Fibroblast of lung (primary cell): ENCODE measurements at regions not wholly inside any gene's neighbourhood (a gene's known extent, or its start where the extent isn't known, plus 50 kb on each side); places are given as distances from the start of the nearest gene placed in this dataset.

Experiments used
- DNase-seq, 2 donors: peaks; one replicate each; pipeline versions ENCODE4 v3.0.0 to v3.0.0-alpha.2; 2010; ENCODE audit warnings: low read depth in 2 of 2
- H2AFZ ChIP-seq: 2 replicates; pipeline ENCODE4 v1.5.1; 2012; ENCODE audit warnings: low read length, control low read depth, inconsistent platforms
- H3K27ac ChIP-seq: 2 replicates; pipeline ENCODE4 v1.5.1; 2011; ENCODE audit warnings: low read length, control low read depth; ENCODE audit not compliant: insufficient read depth
- H3K27me3 ChIP-seq: 2 replicates; pipeline ENCODE4 v1.5.1; 2011; ENCODE audit warnings: mild to moderate bottlenecking, low read length; ENCODE audit not compliant: control insufficient read depth, insufficient read depth
- H3K36me3 ChIP-seq: 2 replicates; pipeline ENCODE4 v1.5.1; 2011; ENCODE audit warnings: low read length; ENCODE audit not compliant: control insufficient read depth, insufficient read depth
- H3K4me1 ChIP-seq: 2 replicates; pipeline ENCODE4 v1.5.1; 2011; ENCODE audit warnings: low read length; ENCODE audit not compliant: control insufficient read depth, insufficient read depth; ENCODE audit errors: extremely low read depth
- H3K4me2 ChIP-seq: 2 replicates; pipeline ENCODE4 v1.5.1; 2011; ENCODE audit warnings: low read length, control low read depth; ENCODE audit not compliant: insufficient read depth; ENCODE audit errors: extremely low read depth
- H3K4me3 ChIP-seq, 4 experiments: fragments of 200-600 bp in 1 of 4; sonication (generic) in 1 of 4; replicated peaks in 1 of 4; 2 replicates each; pipeline ENCODE4 v1.5.1; 2011 to 2016; ENCODE audit warnings: low read length in 4 of 4, low read depth in 3 of 4, mild to moderate bottlenecking in 3 of 4, control low read depth in 2 of 4, inconsistent platforms in 1 of 4, mixed read lengths in 1 of 4; ENCODE audit not compliant: insufficient read depth in 1 of 4; ENCODE audit errors: control extremely low read depth in 1 of 4
- H3K79me2 ChIP-seq: 2 replicates; pipeline ENCODE4 v1.5.1; 2012; ENCODE audit warnings: mild to moderate bottlenecking, low read length, inconsistent platforms; ENCODE audit not compliant: control insufficient read depth, insufficient read depth
- H3K9ac ChIP-seq: 2 replicates; pipeline ENCODE4 v1.5.1; 2011; ENCODE audit warnings: mild to moderate bottlenecking, low read length, control low read depth; ENCODE audit not compliant: insufficient read depth
- H3K9me3 ChIP-seq: 2 replicates; pipeline ENCODE4 v1.5.1; 2012; ENCODE audit warnings: low read depth, low read length; ENCODE audit not compliant: control insufficient read depth, insufficient read depth
- H4K20me1 ChIP-seq: 2 replicates; pipeline ENCODE4 v1.5.1; 2011; ENCODE audit warnings: low read length; ENCODE audit not compliant: control insufficient read depth, insufficient read depth; ENCODE audit errors: extremely low read depth
- EZH2 ChIP-seq: IDR thresholded peaks from 2 replicates; pipeline ENCODE4 v1.5.1; 2012; ENCODE audit warnings: low read length, control low read depth, mild to moderate bottlenecking; ENCODE audit errors: missing control alignments
- TF ChIP-seq, protein P1 (sequence below), 2 donors: IDR thresholded peaks in 1 of 2; conservative IDR thresholded peaks in 1 of 2; 1 replicate in 1 of 2; 2 replicates in 1 of 2; pipeline ENCODE4 v1.5.1; 2011 to 2012; ENCODE audit warnings: low read length in 2 of 2, control low read depth in 1 of 2, inconsistent platforms in 1 of 2, low read depth in 1 of 2, mild to moderate bottlenecking in 1 of 2

DNA sequence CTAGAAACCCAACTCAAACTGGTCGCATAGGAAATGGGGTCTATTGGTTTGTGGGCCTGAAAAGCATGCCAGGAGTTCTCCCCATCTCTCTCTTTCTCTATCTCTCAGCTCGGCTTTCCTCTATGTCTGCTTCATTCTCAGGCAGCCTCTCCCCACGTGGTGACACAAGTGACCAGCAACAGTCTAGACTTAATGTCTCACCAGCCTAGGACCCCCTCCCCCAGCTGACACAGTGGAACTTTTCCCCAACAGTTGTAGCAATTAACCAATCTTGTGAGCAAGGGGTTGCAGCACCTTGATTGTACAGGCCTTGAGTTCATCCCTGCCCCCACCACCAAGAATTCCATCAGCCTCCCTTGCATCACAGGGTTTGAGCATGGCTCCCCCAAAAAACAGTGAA, 159.8 kb upstream of the KIT start:
- H3K9ac ChIP-seq, result no peak overlapping the region
- H4K20me1 ChIP-seq, result no peaks in the 10 kb centered on the region
- no peaks in the 10 kb centered on the region for H3K27me3 ChIP-seq
- no peaks in the 10 kb centered on the region for H3K79me2 ChIP-seq
- no peak for DNase-seq
- no peak overlapping the region for H2AFZ ChIP-seq
- peaks cover 6% of the 10 kb centered on the region for H3K4me1 ChIP-seq
- TF ChIP-seq, protein P1, sequence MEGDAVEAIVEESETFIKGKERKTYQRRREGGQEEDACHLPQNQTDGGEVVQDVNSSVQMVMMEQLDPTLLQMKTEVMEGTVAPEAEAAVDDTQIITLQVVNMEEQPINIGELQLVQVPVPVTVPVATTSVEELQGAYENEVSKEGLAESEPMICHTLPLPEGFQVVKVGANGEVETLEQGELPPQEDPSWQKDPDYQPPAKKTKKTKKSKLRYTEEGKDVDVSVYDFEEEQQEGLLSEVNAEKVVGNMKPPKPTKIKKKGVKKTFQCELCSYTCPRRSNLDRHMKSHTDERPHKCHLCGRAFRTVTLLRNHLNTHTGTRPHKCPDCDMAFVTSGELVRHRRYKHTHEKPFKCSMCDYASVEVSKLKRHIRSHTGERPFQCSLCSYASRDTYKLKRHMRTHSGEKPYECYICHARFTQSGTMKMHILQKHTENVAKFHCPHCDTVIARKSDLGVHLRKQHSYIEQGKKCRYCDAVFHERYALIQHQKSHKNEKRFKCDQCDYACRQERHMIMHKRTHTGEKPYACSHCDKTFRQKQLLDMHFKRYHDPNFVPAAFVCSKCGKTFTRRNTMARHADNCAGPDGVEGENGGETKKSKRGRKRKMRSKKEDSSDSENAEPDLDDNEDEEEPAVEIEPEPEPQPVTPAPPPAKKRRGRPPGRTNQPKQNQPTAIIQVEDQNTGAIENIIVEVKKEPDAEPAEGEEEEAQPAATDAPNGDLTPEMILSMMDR (conservative IDR thresholded peaks at IDR 0.05 in 1 of 2, IDR thresholded peaks at IDR 0.05 in 1 of 2; ENCODE audit: low read depth in 1 of 2, low read length in 2 of 2), result no peak
- TF ChIP-seq EZH2, result no peak
- no peak overlapping the region for H3K27ac ChIP-seq
- H3K4me2 ChIP-seq, result no peak overlapping the region
- no peak overlapping the region for H3K4me3 ChIP-seq
- H3K36me3 ChIP-seq, result no peaks in the 10 kb centered on the region
- no peaks in the 10 kb centered on the region for H3K9me3 ChIP-seq

DNA sequence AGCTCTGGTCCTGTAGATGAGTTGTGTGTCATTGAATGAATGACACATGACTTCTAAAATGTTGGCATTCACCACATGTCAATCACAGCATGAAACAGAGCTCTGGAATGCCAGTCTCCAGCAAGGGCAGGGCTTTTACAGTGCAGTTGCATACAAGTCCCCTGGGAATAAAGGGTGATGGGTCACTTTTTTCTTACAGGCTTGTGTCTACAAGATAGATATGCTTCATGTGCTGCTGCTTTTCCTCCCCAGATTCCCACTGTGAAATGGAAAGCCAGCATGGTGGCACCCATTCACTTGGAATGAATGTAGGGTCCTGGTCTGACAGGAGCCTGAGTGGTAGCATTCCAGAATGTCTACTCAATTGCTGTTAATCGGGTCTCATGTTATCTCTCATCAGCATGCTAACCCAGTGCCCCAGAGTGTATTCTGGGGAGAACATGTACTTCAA, 159.1 kb upstream of the KIT start:
- H3K27ac ChIP-seq, result no peak overlapping the region
- H4K20me1 ChIP-seq, result no peaks in the 10 kb centered on the region
- DNase-seq, result peak; percentile 9 to 55
- H3K4me3 ChIP-seq, result no peak overlapping the region
- no peaks in the 10 kb centered on the region for H3K27me3 ChIP-seq
- H3K36me3 ChIP-seq, result no peaks in the 10 kb centered on the region
- no peaks in the 10 kb centered on the region for H3K79me2 ChIP-seq
- TF ChIP-seq, protein P1 (conservative IDR thresholded peaks at IDR 0.05 in 1 of 2, IDR thresholded peaks at IDR 0.05 in 1 of 2; ENCODE audit: low read depth in 1 of 2, low read length in 2 of 2), result no peak
- TF ChIP-seq EZH2, result no peak
- H3K4me2 ChIP-seq, result no peak overlapping the region
- H3K9me3 ChIP-seq, result no peaks in the 10 kb centered on the region
- peaks cover 6% of the 10 kb centered on the region for H3K4me1 ChIP-seq
- H3K9ac ChIP-seq, result no peak overlapping the region
- H2AFZ ChIP-seq, result no peak overlapping the region

DNA sequence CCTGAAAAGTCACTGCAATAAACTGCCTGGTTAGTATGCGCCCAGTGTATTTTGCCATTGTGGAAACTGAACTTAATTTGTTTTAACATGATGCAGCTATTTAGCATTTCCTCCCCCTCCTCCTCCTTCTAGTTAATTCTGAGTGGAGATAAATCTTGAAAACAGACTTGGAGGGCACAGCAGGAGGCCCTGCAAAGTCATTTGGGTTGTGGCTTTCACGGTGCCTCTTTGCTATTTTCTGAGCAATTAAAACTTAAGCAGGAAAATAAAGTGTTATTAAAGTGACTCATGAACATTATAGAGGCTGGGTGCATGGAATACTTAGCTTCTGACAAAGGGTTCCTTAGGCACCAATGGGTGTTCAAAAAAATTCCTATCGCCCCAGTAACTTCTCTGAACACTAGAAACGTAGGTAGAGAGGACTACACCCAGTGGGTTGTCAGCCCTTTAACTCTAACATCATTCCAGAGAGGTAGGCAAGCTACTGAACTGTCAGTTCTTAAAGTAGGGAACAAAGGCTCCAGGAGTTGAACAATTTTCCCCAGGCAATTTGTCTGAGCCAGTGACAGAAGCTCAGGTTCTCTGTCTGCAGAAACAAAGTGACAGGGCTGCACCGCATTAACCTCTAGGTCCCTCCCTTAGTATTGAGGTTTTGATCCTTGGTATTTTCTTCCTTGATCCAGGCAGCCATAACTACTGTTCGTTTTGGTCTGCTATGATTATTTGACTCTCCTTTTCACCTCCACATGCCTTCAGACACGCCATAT, 158.3 kb upstream of the KIT start:
- H3K36me3 ChIP-seq, result no peaks in the 10 kb centered on the region
- H3K4me2 ChIP-seq, result no peak overlapping the region
- H4K20me1 ChIP-seq, result no peaks in the 10 kb centered on the region
- DNase-seq, result peak in 1 of 2 donors; percentile 66
- no peak overlapping the region for H3K27ac ChIP-seq
- no peak overlapping the region for H2AFZ ChIP-seq
- no peaks in the 10 kb centered on the region for H3K79me2 ChIP-seq
- no peaks in the 10 kb centered on the region for H3K27me3 ChIP-seq
- peaks cover 6% of the 10 kb centered on the region for H3K4me1 ChIP-seq
- H3K9ac ChIP-seq, result no peak overlapping the region
- no peak overlapping the region for H3K4me3 ChIP-seq
- TF ChIP-seq EZH2, result no peak
- TF ChIP-seq, protein P1 (conservative IDR thresholded peaks at IDR 0.05 in 1 of 2, IDR thresholded peaks at IDR 0.05 in 1 of 2; ENCODE audit: low read depth in 1 of 2, low read length in 2 of 2), result no peak
- H3K9me3 ChIP-seq, result no peaks in the 10 kb centered on the region
